ENCODE measurements at regions not wholly inside any gene's neighbourhood (a gene's known extent, or its start where the extent isn't known, plus 50 kb on each side); places are given as distances from the start of the nearest gene placed in this dataset.
"Not testable (repeated sequence)": the region's sequence is repeated elsewhere in the genome, so short reads cannot be mapped to it uniquely, and the experiment has no call there.

DNA sequence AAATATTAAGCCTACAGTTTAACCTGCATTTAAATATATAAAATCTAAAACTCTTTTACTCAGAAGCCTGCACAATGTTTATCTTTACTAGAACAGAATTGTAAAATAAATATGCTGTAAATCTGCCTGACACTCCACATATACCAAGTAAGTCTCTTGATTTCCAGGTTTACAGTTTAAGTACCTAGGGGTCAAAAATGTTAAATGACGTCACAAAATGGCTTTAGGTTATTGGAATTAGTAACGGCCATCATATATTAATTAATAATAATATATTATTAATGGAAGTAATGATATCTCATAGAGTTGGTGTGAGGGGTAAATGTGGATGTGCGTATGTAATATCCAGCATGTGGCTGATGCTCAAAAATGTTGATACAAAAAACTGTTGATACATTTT is 114.8 kb upstream of the ANO5 start:
- no peak for DNase-seq

DNA sequence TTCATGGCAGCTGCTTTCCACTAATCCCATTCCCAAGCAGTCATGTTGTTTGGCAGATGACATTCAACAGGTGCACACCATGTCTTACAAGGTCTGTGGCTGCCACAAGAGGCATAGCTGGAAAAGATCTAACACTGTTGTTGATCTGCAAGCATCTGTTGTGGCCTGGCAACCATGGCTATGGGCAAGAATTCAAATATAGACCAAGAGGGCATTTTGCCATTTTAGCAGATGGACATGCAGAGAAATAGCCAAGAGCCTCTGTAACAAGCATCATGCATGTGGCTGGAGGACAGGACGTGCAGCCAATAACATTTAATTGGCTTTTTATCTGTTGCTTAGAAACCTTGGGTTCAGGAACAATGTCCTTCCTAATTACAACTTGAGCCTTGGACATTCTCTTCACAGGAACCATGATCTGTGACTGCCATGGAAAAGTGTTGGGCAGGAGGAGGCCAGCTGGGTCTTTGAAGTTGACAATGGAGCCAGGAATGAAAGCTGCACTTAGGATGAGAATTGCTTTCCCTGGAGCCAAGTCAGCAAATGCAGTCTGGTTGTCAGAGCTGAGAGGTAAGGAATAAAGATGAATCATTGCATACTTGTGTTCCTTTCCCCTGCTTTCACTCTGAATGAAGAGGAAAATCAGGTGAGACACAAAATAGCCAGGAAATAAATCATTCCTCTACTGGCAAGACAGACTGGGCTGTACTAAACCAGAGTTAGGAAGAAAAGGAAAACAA is 113.6 kb upstream of the ANO5 start:
- DNase-seq = no peak

DNA sequence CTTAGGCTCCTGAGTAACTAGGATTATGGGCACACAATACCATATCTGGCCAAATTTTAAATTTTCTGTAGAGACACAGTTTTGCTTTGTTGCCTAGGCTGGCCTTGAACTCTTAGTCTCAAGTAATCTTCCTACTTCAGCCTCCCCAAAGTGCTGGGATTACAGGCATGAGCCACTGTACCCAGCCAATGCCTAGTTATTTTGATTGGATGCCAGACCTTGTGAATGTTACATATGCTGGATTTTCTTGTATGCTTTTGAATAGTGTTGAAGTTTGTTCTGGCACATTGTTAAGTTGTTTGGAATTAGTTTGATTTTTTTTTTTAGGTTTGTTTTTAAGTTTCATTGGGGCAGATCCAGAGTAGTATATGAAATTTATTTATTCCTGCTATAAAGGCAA is 110.7 kb upstream of the ANO5 start:
- DNase-seq = no peak

DNA sequence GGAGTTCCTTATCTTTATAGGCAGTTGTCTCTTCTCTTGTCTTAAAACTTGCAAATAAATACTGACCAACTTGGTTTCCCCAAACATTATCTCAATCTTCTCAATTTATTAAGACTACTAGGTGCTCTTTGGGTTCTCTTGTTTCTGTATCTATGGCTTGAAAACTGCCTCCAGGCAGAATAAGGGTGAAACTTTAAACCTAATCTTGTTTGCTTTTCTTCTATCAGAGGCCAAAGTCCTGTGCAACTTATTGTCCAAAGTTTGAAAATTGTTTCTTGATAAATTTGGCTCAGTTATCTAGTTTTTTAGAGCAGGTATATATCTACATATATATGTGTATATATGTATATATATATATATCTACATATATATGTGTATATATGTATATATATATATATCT is 110.1 kb upstream of the ANO5 start:
- DNase-seq = no peak

DNA sequence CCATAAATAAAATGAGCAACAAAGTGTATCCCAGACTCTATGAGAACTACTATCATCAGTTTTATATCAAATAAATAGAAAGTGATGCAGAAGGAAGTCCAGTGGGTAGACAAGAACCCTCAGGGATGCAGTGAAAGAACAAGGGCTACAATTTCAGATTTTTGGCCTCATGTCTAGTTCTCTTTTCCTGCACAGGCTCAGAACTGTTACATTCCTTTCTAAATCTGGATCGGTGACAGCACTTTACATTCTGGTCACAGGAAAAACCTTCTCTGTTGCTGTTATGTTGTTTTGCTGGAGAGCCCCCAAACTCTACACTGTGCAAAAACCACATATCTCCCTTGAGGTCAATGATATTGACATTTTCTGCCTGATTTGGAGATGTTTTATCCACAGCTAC is 108.8 kb upstream of the ANO5 start:
- DNase-seq = no peak

DNA sequence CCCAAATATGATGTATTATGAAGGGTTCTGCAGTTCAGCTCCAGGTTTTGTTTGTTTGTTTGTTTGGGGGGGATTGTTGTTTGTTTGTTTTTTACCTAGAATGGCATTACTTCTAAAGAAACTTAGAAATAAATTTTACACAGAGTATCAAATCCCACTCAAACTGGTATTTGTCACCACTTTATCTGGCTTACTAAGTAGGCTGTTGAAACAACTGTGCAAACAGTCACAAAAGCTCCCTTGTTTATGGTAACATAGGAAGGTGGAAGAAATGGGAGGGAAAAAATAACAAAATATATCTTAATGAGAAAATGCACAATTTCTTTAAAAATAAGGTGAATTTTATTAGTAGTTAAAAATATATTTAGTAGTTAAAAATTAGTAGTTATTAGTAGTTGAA is 108.3 kb upstream of the ANO5 start:
- no peak for DNase-seq

DNA sequence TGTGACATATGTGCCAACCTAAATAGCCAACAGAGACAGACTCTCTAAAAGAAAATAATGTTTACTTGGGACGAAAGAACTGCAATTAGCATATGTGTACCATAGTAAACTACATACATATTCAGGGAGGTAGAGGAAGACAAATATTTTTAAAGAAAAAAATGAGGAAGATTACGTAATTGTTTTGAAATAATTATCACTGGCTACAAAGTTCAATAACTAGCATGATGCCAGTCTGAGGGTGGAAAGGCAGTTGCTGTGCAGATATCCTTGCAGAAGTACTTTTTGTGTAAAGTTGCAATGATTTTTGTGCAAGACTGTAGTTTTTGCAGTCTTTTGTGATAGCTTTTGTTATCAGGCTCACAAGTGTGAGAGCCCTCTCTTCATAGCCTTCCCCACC is 103.3 kb upstream of the ANO5 start:
- DNase-seq = no peak

DNA sequence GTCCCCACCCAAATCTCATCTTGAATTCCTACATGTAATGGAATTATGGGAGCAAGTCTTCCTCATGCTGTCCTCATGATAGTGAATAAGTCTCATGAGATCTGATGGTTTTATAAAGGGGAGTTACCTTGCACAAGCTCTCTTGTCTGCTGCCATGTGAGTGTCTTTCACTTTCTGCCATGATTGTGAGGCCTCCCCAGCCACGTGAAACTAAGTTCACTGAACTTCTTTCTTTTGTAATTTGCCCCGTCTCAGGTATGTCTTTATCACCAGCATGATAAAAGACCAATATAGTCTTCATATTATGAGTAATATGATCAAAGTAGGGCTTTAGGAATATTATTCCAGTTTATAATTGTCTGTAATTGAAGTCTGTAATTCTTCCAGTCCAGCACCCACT is 86.3 kb upstream of the ANO5 start:
- DNase-seq = no peak

DNA sequence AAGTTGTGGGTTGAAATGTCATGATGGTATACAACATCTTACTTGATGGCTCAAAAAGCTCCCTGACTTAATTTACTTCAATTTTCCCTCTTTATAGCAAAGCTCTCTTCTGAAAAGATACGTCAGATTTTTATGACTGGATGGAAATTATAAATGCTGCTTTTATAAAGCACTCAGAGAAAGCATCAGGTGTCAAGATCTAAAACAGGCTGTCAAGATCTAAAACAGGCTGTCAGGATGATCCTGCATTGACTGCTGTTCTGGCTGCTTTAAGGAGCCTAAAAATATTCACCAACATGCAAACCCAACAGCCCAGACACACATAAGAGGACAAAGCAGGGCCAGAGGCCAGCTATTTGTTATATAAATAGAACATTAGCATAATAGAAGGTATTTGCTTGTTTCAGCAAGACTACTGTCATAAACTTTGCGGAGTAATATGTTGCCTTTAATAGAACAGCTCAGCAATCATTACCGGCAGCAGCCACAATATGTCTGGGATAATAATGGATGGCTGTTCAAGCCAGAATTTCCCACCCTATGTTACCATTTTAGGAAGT is 77.3 kb upstream of the ANO5 start:
- DNase-seq = no peak

DNA sequence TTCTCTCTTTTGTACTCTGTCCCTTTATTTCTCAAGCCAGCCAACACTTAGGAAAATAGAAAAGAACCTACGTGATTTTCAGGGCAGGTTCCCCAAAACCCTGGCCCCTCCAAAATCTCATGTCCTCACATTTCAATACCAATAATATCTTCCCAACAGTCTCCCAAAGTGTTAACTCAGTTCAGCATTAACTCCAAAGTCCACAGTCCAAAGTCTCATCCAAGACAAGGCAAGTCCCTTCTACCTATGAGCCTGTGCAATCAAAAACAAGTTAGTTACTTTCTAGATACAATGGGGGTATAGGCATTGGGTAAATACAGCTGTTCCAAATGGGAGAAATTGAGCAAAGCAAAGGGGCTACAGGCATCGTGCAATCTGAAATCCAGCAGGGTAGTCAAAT is 64.9 kb upstream of the ANO5 start:
- not testable (repeated sequence) for DNase-seq

DNA sequence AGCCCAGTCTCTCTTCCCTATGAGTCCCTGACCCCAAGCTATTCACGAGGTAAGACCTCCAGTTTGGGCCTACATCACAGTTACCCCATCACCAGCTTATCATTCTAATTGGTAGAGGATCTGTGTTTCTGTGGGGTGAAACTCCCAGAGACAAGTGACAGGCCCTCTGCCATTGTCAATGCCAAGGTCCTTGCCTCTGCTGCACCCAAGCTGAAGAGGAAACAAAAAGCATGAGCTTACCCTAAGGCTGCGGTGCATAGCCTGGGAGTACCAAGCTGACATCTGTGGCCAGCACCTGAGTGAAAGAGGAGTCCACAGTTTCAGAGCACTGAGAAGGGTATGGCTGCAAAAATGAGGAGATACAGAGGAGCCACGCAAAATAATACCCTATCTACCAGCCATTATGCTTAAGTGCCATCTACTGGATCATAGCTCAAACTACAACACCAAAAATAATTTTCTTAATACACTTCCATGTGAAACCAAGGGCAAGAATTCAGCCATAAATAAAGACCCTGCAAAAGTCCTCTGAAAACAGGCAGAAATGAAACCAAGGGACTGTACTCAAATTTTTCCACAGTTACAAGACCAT is 62.3 kb upstream of the ANO5 start:
- no peak for DNase-seq

DNA sequence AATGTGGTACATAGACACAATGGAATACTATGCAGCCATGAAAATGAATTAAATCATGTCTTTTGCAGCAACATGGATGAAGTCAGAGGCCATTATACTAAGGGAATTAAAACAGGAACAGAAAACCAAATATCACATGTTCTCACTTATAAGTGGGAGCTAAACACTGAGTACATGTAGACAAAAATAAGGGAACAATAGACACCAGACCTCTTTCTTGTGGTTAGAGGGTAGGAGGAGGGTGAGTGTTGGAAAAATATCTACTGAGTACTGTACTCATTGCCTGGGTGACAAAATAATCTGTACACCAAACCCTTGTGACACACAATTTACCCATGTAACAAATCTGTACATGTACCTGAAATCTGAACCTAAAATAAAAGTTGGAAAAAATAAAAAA is 59.1 kb upstream of the ANO5 start:
- DNase-seq = no peak

DNA sequence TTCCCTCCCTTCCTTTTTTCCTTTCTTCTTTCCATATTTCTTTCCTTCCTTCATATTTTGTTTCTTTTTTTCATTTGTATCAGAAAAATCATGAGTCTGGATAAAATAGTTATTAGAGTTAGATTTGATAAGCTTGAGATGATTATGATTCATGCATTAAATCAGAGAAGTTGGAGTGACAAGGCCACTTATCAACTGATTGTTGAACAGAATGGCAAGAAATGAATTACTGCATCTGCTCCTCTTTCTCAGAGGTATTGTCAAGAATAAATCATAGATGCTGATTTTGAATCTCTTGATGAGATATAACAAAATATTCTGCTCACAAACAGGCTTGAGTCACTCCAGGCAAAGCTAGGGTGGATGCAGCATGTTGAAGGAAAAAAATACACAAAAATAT is 54.6 kb upstream of the ANO5 start:
- DNase-seq = no peak

All from fibroblast of skin of right quadriceps (primary cell).